GM19238 (cell line): ENCODE measurements at regions not wholly inside any gene's neighbourhood (a gene's known extent, or its start where the extent isn't known, plus 50 kb on each side); places are given as distances from the start of the nearest gene placed in this dataset.
A peak's percentile ranks its signal among the peaks of the same experiment; 100 is the strongest.
"Not testable (repeated sequence)": the region's sequence is repeated elsewhere in the genome, so short reads cannot be mapped to it uniquely, and the experiment has no call there.

Source experiments
- DNase-seq: peaks from one replicate; pipeline ENCODE4 v3.0.0; 2011; ENCODE audit warnings: low spot score; ENCODE audit not compliant: insufficient read length

- not testable (repeated sequence) for DNase-seq
Measured at GRCh38 chr1:168457296-168457695, 86.5 kb downstream of the XCL2 start.

GRCh38 chr1:168455764-168456163 lies 88.0 kb downstream of the XCL2 start:
- DNase-seq: no peak

GRCh38 chr1:168454211-168454815 lies 89.5 kb downstream of the XCL2 start:
- no peak for DNase-seq

- DNase-seq: no peak
Measured at GRCh38 chr1:168453056-168453455, 90.7 kb downstream of the XCL2 start.

GRCh38 chr1:168452329-168452728 lies 91.5 kb downstream of the XCL2 start:
- DNase-seq: no peak

- no peak for DNase-seq
Measured at GRCh38 chr1:168447871-168448270, 95.9 kb downstream of the XCL2 start.

- DNase-seq: no peak
Measured at GRCh38 chr1:168446081-168446480, 97.7 kb downstream of the XCL2 start.

GRCh38 chr1:168443899-168444298 lies 99.9 kb downstream of the XCL2 start:
- no peak for DNase-seq

- DNase-seq: no peak
Measured at GRCh38 chr1:168443356-168443755, 100.4 kb downstream of the XCL2 start.

- no peak for DNase-seq
Measured at GRCh38 chr1:168442931-168443330, 100.9 kb downstream of the XCL2 start.

- DNase-seq: no peak
Measured at GRCh38 chr1:168441745-168442144, 102.1 kb downstream of the XCL2 start.

GRCh38 chr1:168439456-168440375 lies 104.1 kb downstream of the XCL2 start:
- peak; percentile 57 for DNase-seq

GRCh38 chr1:168438626-168439025 lies 105.2 kb downstream of the XCL2 start:
- no peak for DNase-seq

GRCh38 chr1:168437821-168438220 lies 106.0 kb downstream of the XCL2 start:
- DNase-seq: no peak

GRCh38 chr1:168435439-168435838 lies 108.4 kb downstream of the XCL2 start:
- no peak for DNase-seq

GRCh38 chr1:168433238-168433637 lies 110.6 kb downstream of the XCL2 start:
- DNase-seq: no peak

- DNase-seq: no peak
Measured at GRCh38 chr1:168431882-168432281, 111.9 kb downstream of the XCL2 start.

- DNase-seq: no peak
Measured at GRCh38 chr1:168430321-168430720, 113.5 kb downstream of the XCL2 start.

GRCh38 chr1:168428063-168428731 lies 115.6 kb downstream of the XCL2 start:
- no peak for DNase-seq

- no peak for DNase-seq
Measured at GRCh38 chr1:168427051-168427450, 116.7 kb downstream of the XCL2 start.

GRCh38 chr1:168424281-168424680 lies 119.5 kb downstream of the XCL2 start:
- no peak for DNase-seq

- DNase-seq: no peak
Measured at GRCh38 chr1:168422203-168422847, 121.5 kb downstream of the XCL2 start.
